ENCODE measurements at regions not wholly inside any gene's neighbourhood (a gene's known extent, or its start where the extent isn't known, plus 50 kb on each side); places are given as distances from the start of the nearest gene placed in this dataset.
"Not testable (repeated sequence)": the region's sequence is repeated elsewhere in the genome, so short reads cannot be mapped to it uniquely, and the experiment has no call there.

DNA sequence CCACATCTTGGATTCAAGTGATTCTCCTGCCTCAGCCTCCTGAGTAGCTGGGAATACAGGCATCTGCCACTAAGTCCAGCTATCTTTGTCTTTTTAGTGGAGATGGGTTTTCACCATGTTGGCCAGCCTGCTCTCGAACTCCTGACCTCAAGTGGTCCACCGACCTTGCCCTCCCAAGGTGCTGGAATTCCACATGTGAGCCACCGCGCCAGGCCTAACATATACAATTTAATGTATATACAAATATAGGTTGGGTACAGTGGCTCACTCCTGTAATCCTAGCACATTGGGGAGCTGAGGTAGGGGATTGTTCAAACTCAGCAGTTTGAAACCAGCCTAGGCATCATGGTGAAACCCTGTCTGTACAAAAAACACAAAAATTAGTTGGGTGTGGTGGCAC lies 759.6 kb upstream of the ALG10B start:
- not testable (repeated sequence) for TF ChIP-seq SIN3A (IDR thresholded peaks at IDR 0.05; ENCODE audit: low read depth); POLR2AphosphoS5 (IDR thresholded peaks at IDR 0.05; ENCODE audit: low read depth, low read length); TCF7L2 (IDR thresholded peaks at IDR 0.05; ENCODE audit: borderline replicate concordance, extremely low read depth, insufficient read depth, insufficient read length); JUND (IDR thresholded peaks at IDR 0.05); EZH2 (IDR thresholded peaks at IDR 0.05); CEBPB (IDR thresholded peaks at IDR 0.05; ENCODE audit: low read depth); EZH2phosphoT487 (IDR thresholded peaks at IDR 0.05; ENCODE audit: borderline replicate concordance)
- TF ChIP-seq, protein P1, sequence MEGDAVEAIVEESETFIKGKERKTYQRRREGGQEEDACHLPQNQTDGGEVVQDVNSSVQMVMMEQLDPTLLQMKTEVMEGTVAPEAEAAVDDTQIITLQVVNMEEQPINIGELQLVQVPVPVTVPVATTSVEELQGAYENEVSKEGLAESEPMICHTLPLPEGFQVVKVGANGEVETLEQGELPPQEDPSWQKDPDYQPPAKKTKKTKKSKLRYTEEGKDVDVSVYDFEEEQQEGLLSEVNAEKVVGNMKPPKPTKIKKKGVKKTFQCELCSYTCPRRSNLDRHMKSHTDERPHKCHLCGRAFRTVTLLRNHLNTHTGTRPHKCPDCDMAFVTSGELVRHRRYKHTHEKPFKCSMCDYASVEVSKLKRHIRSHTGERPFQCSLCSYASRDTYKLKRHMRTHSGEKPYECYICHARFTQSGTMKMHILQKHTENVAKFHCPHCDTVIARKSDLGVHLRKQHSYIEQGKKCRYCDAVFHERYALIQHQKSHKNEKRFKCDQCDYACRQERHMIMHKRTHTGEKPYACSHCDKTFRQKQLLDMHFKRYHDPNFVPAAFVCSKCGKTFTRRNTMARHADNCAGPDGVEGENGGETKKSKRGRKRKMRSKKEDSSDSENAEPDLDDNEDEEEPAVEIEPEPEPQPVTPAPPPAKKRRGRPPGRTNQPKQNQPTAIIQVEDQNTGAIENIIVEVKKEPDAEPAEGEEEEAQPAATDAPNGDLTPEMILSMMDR (IDR thresholded peaks at IDR 0.05 in 2 of 3, conservative IDR thresholded peaks at IDR 0.05 in 1 of 3; ENCODE audit: borderline replicate concordance in 1 of 3, insufficient read depth in 1 of 3, low read depth in 2 of 3, low read length in 2 of 3): not testable (repeated sequence)
- TF ChIP-seq, protein P2, sequence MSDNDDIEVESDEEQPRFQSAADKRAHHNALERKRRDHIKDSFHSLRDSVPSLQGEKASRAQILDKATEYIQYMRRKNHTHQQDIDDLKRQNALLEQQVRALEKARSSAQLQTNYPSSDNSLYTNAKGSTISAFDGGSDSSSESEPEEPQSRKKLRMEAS (IDR thresholded peaks at IDR 0.05): not testable (repeated sequence)

Data from HCT116 (cell line).